K562 (cell line): ENCODE measurements at regions not wholly inside any gene's neighbourhood (a gene's known extent, or its start where the extent isn't known, plus 50 kb on each side); places are given as distances from the start of the nearest gene placed in this dataset.

Experiments used
- ATAC-seq: fragments of 200-7000 bp; cut with Tn5 transposase; 3 replicates; pipeline ENCODE4 v1.9.1; 2020; ENCODE audit warnings: moderate library complexity
- BruUV-seq: library from RNA; stranded (reverse); fragments of 400-500 nt; replicated peaks from 2 replicates; lab custom pipeline; 2021; lab: Mats Ljungman, UMichigan
- CTCF ChIA-PET: fragments of 300-600 bp; formaldehyde crosslinking; extraction: SDS; loops from one replicate; lab custom pipeline; 2021; ENCODE audit warnings: low intra/inter-chr PET ratio; lab: Yijun Ruan, JAX
- POLR2A ChIA-PET: fragments of 300-600, 350-650 bp; sonication (Branson Sonifier 250); formaldehyde crosslinking; extraction: SDS; loops from one replicate; lab custom pipeline; 2021; ENCODE audit warnings: antibody characterized with exemption, inconsistent platforms; lab: Yijun Ruan, JAX
- DNase-seq, 4 experiments: peaks; one replicate each; pipeline versions ENCODE4 v3.0.0 to v3.0.0-alpha.2; 2011 to 2018; ENCODE audit warnings: low spot score in 3 of 4, mixed read lengths in 3 of 4; ENCODE audit errors: extremely low read depth in 1 of 4
- FAIRE-seq: peaks from 2 replicates; lab custom pipeline; 2011; peaks lifted over from hg19 to GRCh38; lab: Jason Lieb, UNC
- H2AFZ ChIP-seq: 2 replicates; pipeline ENCODE4 v1.6.0; 2011; ENCODE audit warnings: low read depth, low read length, control low read depth, inconsistent platforms
- H3K27ac ChIP-seq: fragments of 200-600 bp; 3 replicates; pipeline ENCODE4 v1.8.0; 2011; ENCODE audit warnings: low read depth, mild to moderate bottlenecking, control low read depth, inconsistent platforms, low read length, moderate library complexity, mixed read lengths; ENCODE audit errors: extremely low read depth
- H3K27me3 ChIP-seq, 2 experiments: fragments of 300-600 bp in 1 of 2; 2 replicates in 1 of 2; 3 replicates in 1 of 2; pipeline versions ENCODE4 v1.6.0 to v1.8.0; 2011; ENCODE audit warnings: inconsistent platforms in 2 of 2, low read length in 2 of 2, mild to moderate bottlenecking in 1 of 2, mixed read lengths in 1 of 2, moderate library complexity in 1 of 2; ENCODE audit not compliant: control insufficient read depth in 2 of 2, insufficient read depth in 2 of 2
- H3K36me3 ChIP-seq: fragments of 300-600 bp; 3 replicates; pipeline ENCODE4 v1.8.0; 2011; ENCODE audit warnings: mild to moderate bottlenecking, low read length, inconsistent platforms; ENCODE audit not compliant: control insufficient read depth, insufficient read depth
- H3K4me1 ChIP-seq, 2 experiments: fragments of 200-600 bp in 1 of 2; replicated peaks in 1 of 2; 2 replicates in 1 of 2; 3 replicates in 1 of 2; pipeline versions ENCODE4 v1.5.1 to v1.8.0; 2011; ENCODE audit warnings: inconsistent platforms in 2 of 2, low read length in 2 of 2, mild to moderate bottlenecking in 1 of 2, mixed read lengths in 1 of 2, moderate library complexity in 1 of 2; ENCODE audit not compliant: control insufficient read depth in 2 of 2, insufficient read depth in 2 of 2
- H3K4me2 ChIP-seq: 2 replicates; pipeline ENCODE4 v1.6.1; 2011; ENCODE audit warnings: low read length, control low read depth, inconsistent platforms, mixed read lengths; ENCODE audit not compliant: insufficient read depth
- H3K4me3 ChIP-seq: fragments of 200-600 bp; sonication (generic), shearing (Covaris generic); 2 replicates; pipeline ENCODE4 v1.5.1; 2016; ENCODE audit warnings: control low read depth, inconsistent platforms
- H3K79me2 ChIP-seq: fragments of 200-600 bp; 3 replicates; pipeline ENCODE4 v1.8.0; 2011; ENCODE audit warnings: low read length, inconsistent platforms; ENCODE audit not compliant: control insufficient read depth, insufficient read depth
- H3K9ac ChIP-seq, 2 experiments: 2 replicates each; pipeline versions ENCODE4 v1.6.0 to v1.6.1; 2011; ENCODE audit warnings: low read depth in 2 of 2, low read length in 2 of 2, control low read depth in 1 of 2, inconsistent platforms in 1 of 2, mild to moderate bottlenecking in 1 of 2, mixed read lengths in 1 of 2; ENCODE audit not compliant: insufficient read depth in 1 of 2
- H3K9me1 ChIP-seq: one replicate; pipeline ENCODE4 v1.6.0; 2011; ENCODE audit warnings: inconsistent platforms, mild to moderate bottlenecking, low read length, moderate library complexity; ENCODE audit not compliant: control insufficient read depth, insufficient read depth
- H3K9me3 ChIP-seq: replicated peaks from 2 replicates; pipeline ENCODE4 v1.5.1; 2011; ENCODE audit warnings: low read depth, low read length, inconsistent platforms; ENCODE audit not compliant: control insufficient read depth, insufficient read depth
- H4K20me1 ChIP-seq: replicated peaks from 2 replicates; pipeline ENCODE4 v1.6.1; 2011; ENCODE audit warnings: low read length, inconsistent platforms, mixed read lengths; ENCODE audit not compliant: control insufficient read depth, insufficient read depth
- CBX5 ChIP-seq: IDR thresholded peaks from 2 replicates; pipeline ENCODE4 v1.6.1; 2014; ENCODE audit warnings: low read depth, borderline replicate concordance
- HDAC1 ChIP-seq, 2 experiments: fragments of 450-650 bp; IDR thresholded peaks; 2 replicates each; pipeline ENCODE4 v1.6.1; 2016 to 2017; ENCODE audit warnings: inconsistent platforms in 1 of 2, mild to moderate bottlenecking in 1 of 2, moderate library complexity in 1 of 2
- MAFF ChIP-seq: IDR thresholded peaks from 2 replicates; pipeline ENCODE4 v1.6.1; 2012; ENCODE audit warnings: low read length, improper control_type of control experiment
- NEUROD1 ChIP-seq: fragments of 150-350 bp; IDR thresholded peaks from 2 replicates; pipeline ENCODE4 v1.6.1; 2014; ENCODE audit warnings: borderline replicate concordance, low read length, low read depth; ENCODE audit not compliant: partially characterized antibody
- PTTG1 ChIP-seq: fragments of 450-650 bp; IDR thresholded peaks from 2 replicates; pipeline ENCODE4 v1.6.1; 2016; ENCODE audit warnings: low read depth, mild to moderate bottlenecking, missing genetic modification characterization, missing compliant biosample characterization
- RFX5 ChIP-seq: IDR thresholded peaks from 2 replicates; pipeline ENCODE4 v1.6.1; 2011; ENCODE audit warnings: low read depth, mild to moderate bottlenecking, improper control_type of control experiment, low read length
- SIRT6 ChIP-seq: IDR thresholded peaks from one replicate; pipeline ENCODE4 v1.6.1; 2012; ENCODE audit warnings: low read depth, mild to moderate bottlenecking, control low read depth, inconsistent platforms, low read length, moderate library complexity
- TFAM ChIP-seq: fragments of 250-450 bp; sonication (Bioruptor Pico); conservative IDR thresholded peaks from 2 replicates; pipeline ENCODE4 v1.5.0; 2021; ENCODE audit warnings: mild to moderate bottlenecking, moderate library complexity
- ZNF586 ChIP-seq: fragments of 450-650 bp; formaldehyde crosslinking; conservative IDR thresholded peaks from 2 replicates; pipeline ENCODE4 v1.4.0; 2020; ENCODE audit warnings: mild to moderate bottlenecking, moderate library complexity
- WGBS: fragments of 100-300 bp; shearing (Covaris generic); methylation state at CpG from one replicate; pipeline ENCODE4 v1.1.6; 2016; ENCODE audit warnings: low coverage, mixed read lengths; ENCODE audit not compliant: insufficient coverage; ENCODE audit errors: missing lambda C conversion rate; 5-methylcytosine and 5-hydroxymethylcytosine counted together
- in situ Hi-C: fragments of 300-500 bp; cut with MboI; formaldehyde crosslinking; loops from 4 replicates; pipeline ENCODE4 v1.15.0; 2018; ENCODE audit warnings: inconsistent platforms, mixed read lengths
- intact Hi-C: fragments of 100-400 bp; cut with micrococcal nuclease; formaldehyde crosslinking; loops from 2 replicates; pipeline ENCODE4 v1.14.2; 2022
- TF ChIP-seq, protein P1 (sequence below): IDR thresholded peaks from 3 replicates; pipeline ENCODE4 v1.6.1; 2011; ENCODE audit warnings: borderline replicate concordance, mild to moderate bottlenecking; ENCODE audit not compliant: insufficient read length, insufficient read depth
- TF ChIP-seq, protein P2 (sequence below), 2 experiments: IDR thresholded peaks; 2 replicates each; pipeline ENCODE4 v1.6.1; 2012; ENCODE audit warnings: improper control_type of control experiment in 2 of 2, low read depth in 2 of 2, low read length in 2 of 2, borderline replicate concordance in 1 of 2
- TF ChIP-seq, protein P3 (sequence below): conservative IDR thresholded peaks from 2 replicates; pipeline ENCODE4 v1.6.1; 2011; ENCODE audit warnings: low read depth, mild to moderate bottlenecking, low read length; ENCODE audit not compliant: control insufficient read depth

- no peaks in the 10 kb centered on the region for H3K4me1 ChIP-seq
- no peak overlapping the region for H2AFZ ChIP-seq
- no peaks in the 10 kb centered on the region for H3K27me3 ChIP-seq
- FAIRE-seq: no peak
- H3K36me3 ChIP-seq: no peaks in the 10 kb centered on the region
- ATAC-seq: no peak
- WGBS: 0% methylated on average over 5 of the region's 5 CpGs
- no peak overlapping the region for H3K4me3 ChIP-seq
- in situ Hi-C loops: no loop called here
- no TSS peak for BruUV-seq
- no peaks in the 10 kb centered on the region for H3K79me2 ChIP-seq
- H3K9me1 ChIP-seq: no peaks in the 10 kb centered on the region
- H3K9ac ChIP-seq: no peak overlapping the region
- no peak overlapping the region for H3K4me2 ChIP-seq
- TF ChIP-seq NEUROD1 (no peak), TFAM (CRISPR knock-in tag) (no peak)
- intact Hi-C loops: no loop called here
- H3K27ac ChIP-seq: no peak overlapping the region
- H4K20me1 ChIP-seq: no peaks in the 10 kb centered on the region
- CTCF ChIA-PET: no interaction called here
- POLR2A ChIA-PET: no interaction called here
- H3K9me3 ChIP-seq: no peaks in the 10 kb centered on the region
- DNase-seq: no peak
Observed at GRCh38 chr5:51518607-51519006, 135.4 kb downstream of the ISL1 start.

DNA sequence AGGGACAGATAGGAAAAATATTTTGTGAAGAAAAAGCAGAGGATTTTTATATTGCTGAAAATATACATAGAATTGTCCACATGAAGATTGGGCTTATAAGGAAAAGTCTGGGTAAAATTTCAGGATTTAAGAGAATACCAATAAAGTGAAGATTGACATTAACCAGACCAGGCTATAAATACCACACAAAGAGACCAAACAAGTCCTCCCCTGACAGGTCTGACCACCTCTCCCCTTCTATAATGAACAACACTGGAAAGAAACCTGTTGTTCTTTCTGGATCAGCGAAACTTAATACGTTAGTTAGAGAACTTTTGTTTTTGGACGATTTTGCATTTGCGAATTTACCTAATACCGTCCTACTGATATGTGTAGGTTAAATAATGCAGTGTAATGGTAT, 138.3 kb downstream of the ISL1 start:
- no peak overlapping the region for H3K27ac ChIP-seq
- BruUV-seq: no TSS peak
- ChIA-PET POLR2A (no interaction called here), CTCF (no interaction called here)
- no peak for FAIRE-seq
- no peaks in the 10 kb centered on the region for H3K9me1 ChIP-seq
- 4% methylated on average over 5 of the region's 5 CpGs for WGBS
- no peak for ATAC-seq
- H3K4me2 ChIP-seq: no peak overlapping the region
- no peaks in the 10 kb centered on the region for H3K36me3 ChIP-seq
- H4K20me1 ChIP-seq: no peaks in the 10 kb centered on the region
- no peaks in the 10 kb centered on the region for H3K79me2 ChIP-seq
- no peaks in the 10 kb centered on the region for H3K4me1 ChIP-seq
- no peak overlapping the region for H3K4me3 ChIP-seq
- H3K9ac ChIP-seq: no peak overlapping the region
- in situ Hi-C loops: no loop called here
- intact Hi-C loops: no loop called here
- no peaks in the 10 kb centered on the region for H3K9me3 ChIP-seq
- H3K27me3 ChIP-seq: no peaks in the 10 kb centered on the region
- no peak for DNase-seq
- H2AFZ ChIP-seq: no peak overlapping the region
- no peak for TF ChIP-seq RFX5
- no peak for TF ChIP-seq PTTG1
- TF ChIP-seq, protein P1, sequence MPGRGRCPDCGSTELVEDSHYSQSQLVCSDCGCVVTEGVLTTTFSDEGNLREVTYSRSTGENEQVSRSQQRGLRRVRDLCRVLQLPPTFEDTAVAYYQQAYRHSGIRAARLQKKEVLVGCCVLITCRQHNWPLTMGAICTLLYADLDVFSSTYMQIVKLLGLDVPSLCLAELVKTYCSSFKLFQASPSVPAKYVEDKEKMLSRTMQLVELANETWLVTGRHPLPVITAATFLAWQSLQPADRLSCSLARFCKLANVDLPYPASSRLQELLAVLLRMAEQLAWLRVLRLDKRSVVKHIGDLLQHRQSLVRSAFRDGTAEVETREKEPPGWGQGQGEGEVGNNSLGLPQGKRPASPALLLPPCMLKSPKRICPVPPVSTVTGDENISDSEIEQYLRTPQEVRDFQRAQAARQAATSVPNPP: no peak
- TF ChIP-seq MAFF: no peak
- TF ChIP-seq, protein P2, sequence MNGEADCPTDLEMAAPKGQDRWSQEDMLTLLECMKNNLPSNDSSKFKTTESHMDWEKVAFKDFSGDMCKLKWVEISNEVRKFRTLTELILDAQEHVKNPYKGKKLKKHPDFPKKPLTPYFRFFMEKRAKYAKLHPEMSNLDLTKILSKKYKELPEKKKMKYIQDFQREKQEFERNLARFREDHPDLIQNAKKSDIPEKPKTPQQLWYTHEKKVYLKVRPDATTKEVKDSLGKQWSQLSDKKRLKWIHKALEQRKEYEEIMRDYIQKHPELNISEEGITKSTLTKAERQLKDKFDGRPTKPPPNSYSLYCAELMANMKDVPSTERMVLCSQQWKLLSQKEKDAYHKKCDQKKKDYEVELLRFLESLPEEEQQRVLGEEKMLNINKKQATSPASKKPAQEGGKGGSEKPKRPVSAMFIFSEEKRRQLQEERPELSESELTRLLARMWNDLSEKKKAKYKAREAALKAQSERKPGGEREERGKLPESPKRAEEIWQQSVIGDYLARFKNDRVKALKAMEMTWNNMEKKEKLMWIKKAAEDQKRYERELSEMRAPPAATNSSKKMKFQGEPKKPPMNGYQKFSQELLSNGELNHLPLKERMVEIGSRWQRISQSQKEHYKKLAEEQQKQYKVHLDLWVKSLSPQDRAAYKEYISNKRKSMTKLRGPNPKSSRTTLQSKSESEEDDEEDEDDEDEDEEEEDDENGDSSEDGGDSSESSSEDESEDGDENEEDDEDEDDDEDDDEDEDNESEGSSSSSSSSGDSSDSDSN (IDR thresholded peaks at IDR 0.05; ENCODE audit: borderline replicate concordance in 1 of 2, low read depth in 2 of 2, low read length in 2 of 2): no peak
- TF ChIP-seq CBX5: no peak
- no peak for TF ChIP-seq HDAC1 (IDR thresholded peaks at IDR 0.05)
- TF ChIP-seq, protein P3, sequence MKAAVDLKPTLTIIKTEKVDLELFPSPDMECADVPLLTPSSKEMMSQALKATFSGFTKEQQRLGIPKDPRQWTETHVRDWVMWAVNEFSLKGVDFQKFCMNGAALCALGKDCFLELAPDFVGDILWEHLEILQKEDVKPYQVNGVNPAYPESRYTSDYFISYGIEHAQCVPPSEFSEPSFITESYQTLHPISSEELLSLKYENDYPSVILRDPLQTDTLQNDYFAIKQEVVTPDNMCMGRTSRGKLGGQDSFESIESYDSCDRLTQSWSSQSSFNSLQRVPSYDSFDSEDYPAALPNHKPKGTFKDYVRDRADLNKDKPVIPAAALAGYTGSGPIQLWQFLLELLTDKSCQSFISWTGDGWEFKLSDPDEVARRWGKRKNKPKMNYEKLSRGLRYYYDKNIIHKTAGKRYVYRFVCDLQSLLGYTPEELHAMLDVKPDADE: no peak
- TF ChIP-seq ZNF586 (CRISPR knock-in tag): no peak
- TF ChIP-seq SIRT6: no peak
